Suprapubic skin (tissue), 3 donors: ENCODE measurements at regions not wholly inside any gene's neighbourhood (a gene's known extent, or its start where the extent isn't known, plus 50 kb on each side); places are given as distances from the start of the nearest gene placed in this dataset.

Experiments used
- CTCF ChIP-seq, 2 donors: fragments of 200-600 bp in 1 of 2; fragments of 450-650 bp in 1 of 2; sonication (generic) in 1 of 2; IDR thresholded peaks; one replicate each; pipeline ENCODE4 v1.5.1; 2016 to 2019; ENCODE audit warnings: antibody characterized with exemption in 2 of 2, mild to moderate bottlenecking in 1 of 2, moderate library complexity in 1 of 2
- EP300 ChIP-seq: sonication (generic); formaldehyde crosslinking; IDR thresholded peaks from one replicate; pipeline ENCODE4 v1.6.1; 2017; ENCODE audit warnings: antibody characterized with exemption

DNA sequence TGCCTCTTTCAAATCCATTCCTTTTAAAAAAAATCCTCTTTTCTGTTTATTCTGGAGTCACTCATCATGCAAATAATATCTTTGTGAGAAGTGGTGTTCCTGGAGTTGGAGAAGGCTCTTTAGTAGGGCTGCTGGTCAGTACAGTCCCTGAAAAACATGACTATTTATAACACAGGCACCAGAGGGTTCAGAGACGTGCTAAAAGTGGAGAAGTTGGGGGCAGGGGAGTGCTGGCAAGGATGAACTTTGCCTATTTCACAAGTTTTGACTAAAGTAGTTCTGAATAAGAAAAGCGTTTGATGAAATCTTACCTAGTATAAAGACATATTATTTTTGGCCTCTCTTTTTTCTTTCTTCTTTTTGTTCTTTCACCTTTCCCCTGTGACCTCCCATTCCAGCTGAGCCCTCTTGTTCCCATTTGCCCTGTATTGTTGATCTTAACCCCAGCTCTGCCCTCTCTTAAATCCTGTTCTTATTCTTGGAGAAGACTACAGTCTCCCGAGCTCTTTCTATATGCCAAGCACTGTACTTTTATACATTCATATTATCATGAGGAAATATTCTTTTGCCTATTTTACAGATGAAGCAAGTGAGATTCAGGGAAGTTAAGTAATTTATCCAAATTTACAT lies 129.1 kb downstream of the TM9SF2 start:
- TF ChIP-seq CTCF (IDR thresholded peaks at IDR 0.05), result no peak
- TF ChIP-seq EP300, result no peak
